ENCODE measurements at regions not wholly inside any gene's neighbourhood (a gene's known extent, or its start where the extent isn't known, plus 50 kb on each side); places are given as distances from the start of the nearest gene placed in this dataset.

GRCh38 chr13:31442571-31442970 is 242.8 kb downstream of the B3GLCT start (continued):
- no peak for TF ChIP-seq RFX5 (IDR thresholded peaks at IDR 0.05; ENCODE audit: borderline replicate concordance, low read depth, low read length)
- no peak for TF ChIP-seq SUZ12 (IDR thresholded peaks at IDR 0.05; ENCODE audit: low read length)
- TF ChIP-seq POU5F1 (IDR thresholded peaks at IDR 0.05; ENCODE audit: low read depth, low read length), result no peak
- TF ChIP-seq, protein P1, sequence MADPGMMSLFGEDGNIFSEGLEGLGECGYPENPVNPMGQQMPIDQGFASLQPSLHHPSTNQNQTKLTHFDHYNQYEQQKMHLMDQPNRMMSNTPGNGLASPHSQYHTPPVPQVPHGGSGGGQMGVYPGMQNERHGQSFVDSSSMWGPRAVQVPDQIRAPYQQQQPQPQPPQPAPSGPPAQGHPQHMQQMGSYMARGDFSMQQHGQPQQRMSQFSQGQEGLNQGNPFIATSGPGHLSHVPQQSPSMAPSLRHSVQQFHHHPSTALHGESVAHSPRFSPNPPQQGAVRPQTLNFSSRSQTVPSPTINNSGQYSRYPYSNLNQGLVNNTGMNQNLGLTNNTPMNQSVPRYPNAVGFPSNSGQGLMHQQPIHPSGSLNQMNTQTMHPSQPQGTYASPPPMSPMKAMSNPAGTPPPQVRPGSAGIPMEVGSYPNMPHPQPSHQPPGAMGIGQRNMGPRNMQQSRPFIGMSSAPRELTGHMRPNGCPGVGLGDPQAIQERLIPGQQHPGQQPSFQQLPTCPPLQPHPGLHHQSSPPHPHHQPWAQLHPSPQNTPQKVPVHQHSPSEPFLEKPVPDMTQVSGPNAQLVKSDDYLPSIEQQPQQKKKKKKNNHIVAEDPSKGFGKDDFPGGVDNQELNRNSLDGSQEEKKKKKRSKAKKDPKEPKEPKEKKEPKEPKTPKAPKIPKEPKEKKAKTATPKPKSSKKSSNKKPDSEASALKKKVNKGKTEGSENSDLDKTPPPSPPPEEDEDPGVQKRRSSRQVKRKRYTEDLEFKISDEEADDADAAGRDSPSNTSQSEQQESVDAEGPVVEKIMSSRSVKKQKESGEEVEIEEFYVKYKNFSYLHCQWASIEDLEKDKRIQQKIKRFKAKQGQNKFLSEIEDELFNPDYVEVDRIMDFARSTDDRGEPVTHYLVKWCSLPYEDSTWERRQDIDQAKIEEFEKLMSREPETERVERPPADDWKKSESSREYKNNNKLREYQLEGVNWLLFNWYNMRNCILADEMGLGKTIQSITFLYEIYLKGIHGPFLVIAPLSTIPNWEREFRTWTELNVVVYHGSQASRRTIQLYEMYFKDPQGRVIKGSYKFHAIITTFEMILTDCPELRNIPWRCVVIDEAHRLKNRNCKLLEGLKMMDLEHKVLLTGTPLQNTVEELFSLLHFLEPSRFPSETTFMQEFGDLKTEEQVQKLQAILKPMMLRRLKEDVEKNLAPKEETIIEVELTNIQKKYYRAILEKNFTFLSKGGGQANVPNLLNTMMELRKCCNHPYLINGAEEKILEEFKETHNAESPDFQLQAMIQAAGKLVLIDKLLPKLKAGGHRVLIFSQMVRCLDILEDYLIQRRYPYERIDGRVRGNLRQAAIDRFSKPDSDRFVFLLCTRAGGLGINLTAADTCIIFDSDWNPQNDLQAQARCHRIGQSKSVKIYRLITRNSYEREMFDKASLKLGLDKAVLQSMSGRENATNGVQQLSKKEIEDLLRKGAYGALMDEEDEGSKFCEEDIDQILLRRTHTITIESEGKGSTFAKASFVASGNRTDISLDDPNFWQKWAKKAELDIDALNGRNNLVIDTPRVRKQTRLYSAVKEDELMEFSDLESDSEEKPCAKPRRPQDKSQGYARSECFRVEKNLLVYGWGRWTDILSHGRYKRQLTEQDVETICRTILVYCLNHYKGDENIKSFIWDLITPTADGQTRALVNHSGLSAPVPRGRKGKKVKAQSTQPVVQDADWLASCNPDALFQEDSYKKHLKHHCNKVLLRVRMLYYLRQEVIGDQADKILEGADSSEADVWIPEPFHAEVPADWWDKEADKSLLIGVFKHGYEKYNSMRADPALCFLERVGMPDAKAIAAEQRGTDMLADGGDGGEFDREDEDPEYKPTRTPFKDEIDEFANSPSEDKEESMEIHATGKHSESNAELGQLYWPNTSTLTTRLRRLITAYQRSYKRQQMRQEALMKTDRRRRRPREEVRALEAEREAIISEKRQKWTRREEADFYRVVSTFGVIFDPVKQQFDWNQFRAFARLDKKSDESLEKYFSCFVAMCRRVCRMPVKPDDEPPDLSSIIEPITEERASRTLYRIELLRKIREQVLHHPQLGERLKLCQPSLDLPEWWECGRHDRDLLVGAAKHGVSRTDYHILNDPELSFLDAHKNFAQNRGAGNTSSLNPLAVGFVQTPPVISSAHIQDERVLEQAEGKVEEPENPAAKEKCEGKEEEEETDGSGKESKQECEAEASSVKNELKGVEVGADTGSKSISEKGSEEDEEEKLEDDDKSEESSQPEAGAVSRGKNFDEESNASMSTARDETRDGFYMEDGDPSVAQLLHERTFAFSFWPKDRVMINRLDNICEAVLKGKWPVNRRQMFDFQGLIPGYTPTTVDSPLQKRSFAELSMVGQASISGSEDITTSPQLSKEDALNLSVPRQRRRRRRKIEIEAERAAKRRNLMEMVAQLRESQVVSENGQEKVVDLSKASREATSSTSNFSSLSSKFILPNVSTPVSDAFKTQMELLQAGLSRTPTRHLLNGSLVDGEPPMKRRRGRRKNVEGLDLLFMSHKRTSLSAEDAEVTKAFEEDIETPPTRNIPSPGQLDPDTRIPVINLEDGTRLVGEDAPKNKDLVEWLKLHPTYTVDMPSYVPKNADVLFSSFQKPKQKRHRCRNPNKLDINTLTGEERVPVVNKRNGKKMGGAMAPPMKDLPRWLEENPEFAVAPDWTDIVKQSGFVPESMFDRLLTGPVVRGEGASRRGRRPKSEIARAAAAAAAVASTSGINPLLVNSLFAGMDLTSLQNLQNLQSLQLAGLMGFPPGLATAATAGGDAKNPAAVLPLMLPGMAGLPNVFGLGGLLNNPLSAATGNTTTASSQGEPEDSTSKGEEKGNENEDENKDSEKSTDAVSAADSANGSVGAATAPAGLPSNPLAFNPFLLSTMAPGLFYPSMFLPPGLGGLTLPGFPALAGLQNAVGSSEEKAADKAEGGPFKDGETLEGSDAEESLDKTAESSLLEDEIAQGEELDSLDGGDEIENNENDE (IDR thresholded peaks at IDR 0.05; ENCODE audit: insufficient replicate concordance, low read length), result no peak
- TF ChIP-seq MAFK (IDR thresholded peaks at IDR 0.05; ENCODE audit: low read depth, low read length), result no peak
- no peak for TF ChIP-seq TEAD4 (IDR thresholded peaks at IDR 0.05; ENCODE audit: low read depth, low read length)
- no peak for TF ChIP-seq KDM5A (IDR thresholded peaks at IDR 0.05; ENCODE audit: low read length)
